HG03457 (cell line): ENCODE measurements at regions not wholly inside any gene's neighbourhood (a gene's known extent, or its start where the extent isn't known, plus 50 kb on each side); places are given as distances from the start of the nearest gene placed in this dataset.

ENCODE experiments used
- ATAC-seq: cut with Tn5 transposase; IDR thresholded peaks from one replicate; pipeline ENCODE4 v1.9.1; 2021; ENCODE audit warnings: moderate number of reproducible peaks; ENCODE audit not compliant: unreplicated experiment

DNA sequence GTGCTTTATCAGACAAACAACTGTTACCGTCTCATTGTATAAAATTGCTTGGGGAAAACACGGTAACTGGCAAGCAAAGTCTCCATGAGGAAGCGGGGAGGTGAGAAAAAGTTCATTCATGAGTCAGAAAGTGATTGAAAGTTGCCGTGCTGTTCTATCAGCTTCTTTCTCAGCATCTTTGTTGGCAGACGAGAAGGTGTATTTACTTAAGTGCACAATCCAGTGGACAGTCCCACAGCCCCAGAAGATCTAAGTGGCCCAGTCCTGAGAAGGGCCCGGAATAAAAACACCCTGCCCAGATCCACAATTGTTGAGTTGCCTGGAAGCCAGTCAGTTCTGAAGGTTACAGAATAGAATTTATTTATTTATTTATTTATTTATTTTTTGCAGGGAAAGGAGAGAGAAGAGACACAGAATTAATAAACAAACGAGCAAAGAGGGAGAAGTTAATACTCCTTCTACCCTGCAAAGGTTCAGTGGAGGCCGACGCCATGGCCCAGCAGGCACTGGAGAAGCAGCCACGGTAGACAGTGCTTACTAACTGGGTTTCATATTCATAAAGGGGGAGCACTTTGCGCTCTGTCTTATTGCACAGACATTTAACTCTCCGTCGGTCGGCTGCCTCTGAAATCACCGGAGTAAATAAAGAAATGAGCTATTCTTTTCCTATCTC, 676.0 kb upstream of the SALL3 start:
- no peak for ATAC-seq

GRCh38 chr18:78304192-78305164, 675.1 kb upstream of the SALL3 start:
- no peak for ATAC-seq

DNA sequence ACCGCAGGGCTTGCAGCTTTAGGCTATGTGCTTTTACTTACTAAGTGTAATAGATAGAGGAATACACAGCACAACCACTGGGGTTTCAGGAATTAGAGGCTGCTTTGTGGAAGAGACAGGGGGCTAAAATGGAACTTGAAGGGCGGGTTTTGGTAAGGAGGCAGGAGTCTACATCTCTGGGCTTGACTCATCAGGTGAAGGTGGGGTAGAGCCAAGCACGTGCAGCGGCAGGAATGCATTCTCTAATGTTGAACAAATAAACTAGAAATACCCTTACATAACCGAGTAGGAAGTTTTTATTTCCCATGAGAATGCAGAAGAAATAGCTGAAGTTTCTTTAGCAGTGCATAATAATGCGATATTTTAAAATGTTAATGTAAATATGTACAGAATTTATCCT, 673.8 kb upstream of the SALL3 start:
- no peak for ATAC-seq

DNA sequence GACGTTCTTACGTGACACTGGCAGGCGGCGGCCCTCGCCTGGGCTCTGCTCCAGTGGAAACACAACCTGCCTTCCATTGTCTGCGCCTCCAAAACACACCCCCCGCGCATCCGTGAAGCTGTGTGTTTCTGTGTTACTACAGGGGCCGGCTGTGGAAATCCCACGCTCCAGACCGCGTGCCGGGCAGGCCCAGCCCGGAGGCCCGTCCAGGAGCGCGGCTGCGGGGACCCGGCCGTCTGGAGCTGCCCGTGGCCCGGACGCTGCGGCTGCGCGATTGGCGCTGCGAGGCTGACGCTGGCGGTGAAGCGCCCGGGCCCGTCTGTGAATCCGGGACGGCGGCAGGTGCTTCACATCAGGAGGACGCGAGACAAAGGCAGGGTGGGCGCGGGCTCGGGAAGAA, 670.3 kb upstream of the SALL3 start:
- ATAC-seq, result no peak

DNA sequence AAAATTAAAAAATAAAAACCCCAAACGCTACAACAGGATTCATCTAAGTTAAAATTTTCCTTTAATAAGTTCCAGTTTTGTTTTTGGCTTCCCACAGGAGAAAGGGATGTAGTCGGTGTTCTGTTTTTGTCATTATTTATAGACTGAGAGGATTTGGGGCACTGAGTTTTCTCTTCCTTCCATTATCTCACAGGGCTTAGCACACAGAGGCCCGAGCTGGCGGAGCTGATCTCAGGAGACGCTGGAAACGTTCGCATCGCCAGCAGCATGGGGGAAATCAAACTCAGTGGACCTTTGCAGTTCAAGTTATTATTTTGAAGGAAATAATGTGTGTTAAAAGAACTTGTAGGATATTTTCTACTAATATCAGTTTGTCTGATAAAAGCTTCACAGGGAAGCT, 669.7 kb upstream of the SALL3 start:
- no peak for ATAC-seq

GRCh38 chr18:78319264-78319663, 660.4 kb upstream of the SALL3 start:
- ATAC-seq, result no peak

- no peak for ATAC-seq
Observed at GRCh38 chr18:78319961-78320360, 659.7 kb upstream of the SALL3 start.

DNA sequence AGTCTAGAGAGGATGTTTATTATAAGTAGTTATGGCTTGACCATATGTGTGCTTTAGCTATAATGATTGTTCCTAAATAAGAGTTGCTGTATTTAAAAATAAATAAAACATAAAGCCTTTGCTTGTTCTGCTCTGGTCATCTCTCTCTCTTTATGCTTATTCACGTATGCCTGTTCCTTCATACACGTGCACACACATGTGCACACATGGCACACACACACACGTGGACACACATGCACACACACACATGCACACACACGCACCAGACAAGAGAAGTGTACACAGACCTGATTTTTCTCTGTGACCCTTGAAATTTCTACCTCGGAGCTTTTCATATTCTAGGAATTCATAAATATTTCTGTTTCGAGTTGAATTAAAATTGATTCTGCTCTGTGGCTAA, 658.2 kb upstream of the SALL3 start:
- ATAC-seq, result no peak

GRCh38 chr18:78323453-78324197, 656.0 kb upstream of the SALL3 start:
- no peak for ATAC-seq

DNA sequence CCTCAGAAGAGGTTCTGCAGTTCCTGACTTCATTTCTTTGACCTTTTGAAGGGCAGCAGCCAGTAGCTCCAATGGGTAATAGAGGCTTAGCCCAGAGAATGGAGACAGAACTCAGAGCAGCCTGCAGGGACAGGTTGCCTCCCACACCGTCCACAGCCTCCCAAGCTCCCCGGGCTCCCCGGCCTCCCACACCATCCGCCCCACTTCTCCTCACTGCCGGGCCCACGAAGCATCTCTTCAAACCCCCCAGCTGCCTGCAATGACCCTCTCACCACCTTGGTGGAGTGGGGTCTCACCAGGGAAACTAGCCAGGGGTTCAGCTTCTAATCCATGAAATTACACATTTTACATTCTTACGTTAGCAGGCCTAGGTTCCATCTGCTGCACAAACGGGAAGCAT, 652.0 kb upstream of the SALL3 start:
- no peak for ATAC-seq

GRCh38 chr18:78330766-78331165, 648.9 kb upstream of the SALL3 start:
- ATAC-seq, result no peak

DNA sequence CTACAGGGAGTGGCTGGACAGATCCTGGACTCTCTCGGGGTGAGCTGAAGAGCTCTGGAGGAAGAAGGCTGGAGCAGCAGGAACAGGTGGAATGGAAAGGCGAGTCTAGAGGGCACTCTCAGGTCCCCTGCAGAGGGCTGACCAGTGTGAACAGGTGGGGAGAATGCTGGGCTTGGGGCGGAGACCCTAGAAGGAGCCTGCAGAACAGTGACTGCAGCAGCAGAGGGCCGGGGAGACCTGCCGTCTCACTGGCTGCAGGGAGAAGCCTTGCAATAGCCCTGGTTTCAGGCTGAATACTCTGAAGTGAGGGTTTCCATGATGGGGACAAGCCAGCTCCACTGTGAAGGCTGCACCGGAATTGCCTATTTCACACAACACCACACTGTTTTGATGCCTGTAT, 626.7 kb upstream of the SALL3 start:
- no peak for ATAC-seq

- ATAC-seq, result no peak
Observed at GRCh38 chr18:78362198-78362597, 617.4 kb upstream of the SALL3 start.

- ATAC-seq, result no peak
Observed at GRCh38 chr18:78363556-78364387, 615.8 kb upstream of the SALL3 start.

DNA sequence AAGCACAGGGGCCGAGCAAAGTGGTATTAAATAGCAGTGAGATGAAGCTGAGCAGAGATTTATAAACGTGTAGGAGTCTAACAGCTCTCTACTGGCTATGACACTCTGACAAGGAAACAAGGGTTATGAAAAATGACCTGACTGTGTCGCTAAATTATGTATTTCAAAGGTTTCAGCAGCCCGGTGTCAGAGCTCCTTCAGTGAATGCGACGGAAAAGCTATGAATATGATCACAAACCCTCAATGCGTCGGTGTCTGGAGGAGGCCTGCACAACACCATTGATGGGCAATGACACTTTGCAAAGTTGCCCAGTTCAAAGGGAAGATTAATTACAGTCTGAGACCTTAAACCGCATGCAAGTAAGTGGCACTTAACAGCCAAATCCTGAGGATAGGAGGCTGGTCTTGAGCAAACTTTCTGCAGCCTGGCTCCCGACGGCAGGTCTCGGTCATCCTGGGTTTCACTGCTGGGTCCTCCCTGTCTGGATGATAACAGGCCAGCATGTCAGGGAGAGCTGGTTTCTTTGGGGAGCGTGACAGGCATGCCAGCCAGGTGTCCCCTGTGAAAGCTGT, 615.1 kb upstream of the SALL3 start:
- no peak for ATAC-seq

- no peak for ATAC-seq
Observed at GRCh38 chr18:78367996-78368395, 611.6 kb upstream of the SALL3 start.

DNA sequence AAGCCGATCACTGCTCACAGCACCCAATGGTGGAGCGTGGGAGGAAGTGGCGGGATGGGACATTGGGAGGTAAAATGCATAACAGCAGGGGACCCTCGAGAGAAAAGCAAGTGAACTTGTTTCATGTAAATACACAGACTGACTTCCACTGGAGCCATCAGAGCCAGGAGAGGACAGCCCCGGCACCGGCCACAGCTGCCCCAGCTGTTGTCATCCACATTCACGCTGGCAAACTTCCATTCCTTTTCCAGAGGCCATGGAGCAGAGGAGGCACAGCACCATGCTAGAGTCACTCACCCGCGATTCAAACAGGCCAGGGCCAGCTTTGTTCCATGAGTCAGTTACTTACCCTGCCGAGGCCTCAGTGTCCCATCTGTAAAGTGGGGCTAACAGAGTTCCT, 610.9 kb upstream of the SALL3 start:
- no peak for ATAC-seq

GRCh38 chr18:78376046-78376445, 603.6 kb upstream of the SALL3 start:
- ATAC-seq, result no peak

DNA sequence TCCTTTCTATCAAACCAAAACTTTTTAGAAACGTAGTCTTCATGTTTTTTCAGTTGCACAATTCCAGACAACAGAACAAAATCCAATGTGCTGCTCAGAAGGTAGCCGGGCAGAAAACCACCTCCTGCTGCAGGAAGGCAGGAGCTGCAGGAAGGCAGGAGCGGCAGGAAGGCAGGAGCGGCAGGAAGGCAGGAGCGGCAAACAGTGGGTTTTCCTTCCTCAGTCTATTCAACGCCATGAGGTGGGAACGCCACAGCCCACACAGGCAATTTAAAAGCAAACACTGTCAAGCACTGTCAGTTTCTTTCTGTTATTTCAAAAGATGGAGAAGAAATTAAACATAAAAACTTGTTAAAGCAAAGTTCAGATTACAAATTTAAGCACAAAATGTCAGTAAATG, 601.2 kb upstream of the SALL3 start:
- ATAC-seq, result no peak

GRCh38 chr18:78378983-78379382, 600.6 kb upstream of the SALL3 start:
- ATAC-seq, result no peak
